ENCODE measurements at regions not wholly inside any gene's neighbourhood (a gene's known extent, or its start where the extent isn't known, plus 50 kb on each side); places are given as distances from the start of the nearest gene placed in this dataset.

DNA sequence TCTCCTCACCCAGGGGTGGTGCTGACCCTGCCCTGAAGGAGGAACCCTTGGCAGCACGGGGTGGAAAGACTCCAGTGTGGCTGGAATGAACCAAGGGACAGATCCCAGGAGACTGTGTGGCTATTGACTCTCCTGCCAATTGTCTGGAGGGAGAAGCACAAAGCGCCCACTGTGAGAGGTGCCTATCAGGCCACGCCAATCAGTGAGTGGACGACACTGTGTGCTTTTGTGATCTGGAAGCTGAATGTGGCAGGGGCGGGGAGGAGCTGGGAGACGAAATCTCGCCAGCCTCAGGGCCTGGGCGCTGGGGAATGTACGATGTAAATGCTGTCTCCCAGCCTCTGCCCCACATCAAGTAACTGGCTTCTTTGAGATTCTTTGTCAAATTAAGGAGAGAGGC is 167.1 kb downstream of the ZBTB18 start:
- H3K9me3 Mint-ChIP-seq: no peaks in the 10 kb centered on the region
- no peak for ATAC-seq
- no peak overlapping the region for H3K4me3 Mint-ChIP-seq

DNA sequence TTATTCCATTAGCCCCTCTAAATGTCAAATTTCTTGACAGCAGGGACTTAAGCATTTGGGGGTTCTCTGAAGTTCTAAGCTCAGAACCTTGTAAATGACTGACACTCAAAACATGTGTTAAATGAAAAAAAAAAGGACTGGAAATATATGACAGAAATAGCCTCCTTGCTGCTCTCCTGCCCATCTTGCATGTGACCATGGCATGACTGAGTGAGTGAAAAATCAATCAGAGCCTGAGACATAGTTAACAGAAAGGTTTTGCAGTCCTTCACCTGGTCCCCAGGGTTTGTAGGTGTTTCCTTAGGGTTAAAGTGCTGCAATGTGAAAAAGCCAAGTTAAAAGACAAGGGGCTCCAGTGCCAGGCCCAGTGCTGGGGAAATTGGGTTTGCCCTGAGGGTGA is 168.1 kb downstream of the ZBTB18 start:
- no peak overlapping the region for H3K4me3 Mint-ChIP-seq
- no peak for ATAC-seq
- no peaks in the 10 kb centered on the region for H3K9me3 Mint-ChIP-seq
- H3K27ac Mint-ChIP-seq: no peak overlapping the region
- H3K36me3 Mint-ChIP-seq: peaks cover 9% of the 10 kb centered on the region
- peaks cover 10% of the 10 kb centered on the region for H3K27me3 Mint-ChIP-seq
- H3K4me1 Mint-ChIP-seq: no peaks in the 10 kb centered on the region

More for the DNA sequence above, 167.1 kb downstream of the ZBTB18 start:
- peaks cover 9% of the 10 kb centered on the region for H3K36me3 Mint-ChIP-seq
- peaks cover 10% of the 10 kb centered on the region for H3K27me3 Mint-ChIP-seq
- no peak overlapping the region for H3K27ac Mint-ChIP-seq
- H3K4me1 Mint-ChIP-seq: no peaks in the 10 kb centered on the region

DNA sequence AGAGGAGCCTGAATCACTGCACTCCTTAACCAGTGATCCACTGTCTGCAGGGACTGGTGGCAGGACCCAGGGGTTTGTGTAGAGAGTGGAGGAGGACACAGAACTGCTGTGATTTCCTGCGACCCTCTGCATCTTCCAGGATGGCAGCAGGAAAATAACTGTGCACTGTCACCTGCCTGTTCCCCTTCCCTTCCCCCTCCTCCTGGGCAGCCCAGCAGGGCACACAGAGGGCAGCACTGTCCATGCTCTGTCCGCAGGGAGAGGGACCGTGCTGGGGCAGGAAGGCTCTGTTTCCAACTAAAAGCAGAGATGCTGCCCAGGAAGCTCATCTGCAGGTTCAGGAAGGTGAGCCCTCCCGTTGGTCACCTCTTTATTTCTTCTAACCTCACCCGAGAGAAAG is 168.7 kb downstream of the ZBTB18 start:
- no peak overlapping the region for H3K4me3 Mint-ChIP-seq
- H3K36me3 Mint-ChIP-seq: peaks cover 6% of the 10 kb centered on the region
- no peak overlapping the region for H3K27ac Mint-ChIP-seq
- peaks cover under 1% of the 10 kb centered on the region for H3K9me3 Mint-ChIP-seq
- no peak for ATAC-seq
- peaks cover 13% of the 10 kb centered on the region for H3K27me3 Mint-ChIP-seq
- peaks cover 6% of the 10 kb centered on the region for H3K4me1 Mint-ChIP-seq

DNA sequence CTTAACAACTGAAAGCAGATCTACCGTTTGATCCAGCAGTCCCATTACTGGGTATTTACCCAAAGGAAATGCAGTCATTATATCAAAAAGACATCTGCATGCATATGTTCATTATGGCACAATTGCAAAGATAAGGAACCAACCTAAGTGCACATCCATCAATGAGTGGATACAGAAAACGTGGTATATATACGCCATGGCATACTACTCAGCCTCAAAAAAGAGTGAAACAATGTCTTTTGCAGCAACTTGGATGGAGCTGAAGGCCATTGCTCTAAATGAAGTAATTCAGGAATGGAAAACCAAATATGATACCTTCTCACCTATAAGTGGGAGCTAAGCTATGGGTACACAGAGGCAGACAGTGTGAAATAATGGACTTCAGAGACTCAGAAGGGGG is 169.3 kb downstream of the ZBTB18 start:
- Mint-ChIP-seq H3K27me3 (peaks cover 19% of the 10 kb centered on the region), H3K36me3 (no peaks in the 10 kb centered on the region), H3K4me1 (peaks cover 10% of the 10 kb centered on the region), H3K9me3 (peaks cover 3% of the 10 kb centered on the region), H3K4me3 (no peak overlapping the region), H3K27ac (no peak overlapping the region)
- ATAC-seq: no peak

DNA sequence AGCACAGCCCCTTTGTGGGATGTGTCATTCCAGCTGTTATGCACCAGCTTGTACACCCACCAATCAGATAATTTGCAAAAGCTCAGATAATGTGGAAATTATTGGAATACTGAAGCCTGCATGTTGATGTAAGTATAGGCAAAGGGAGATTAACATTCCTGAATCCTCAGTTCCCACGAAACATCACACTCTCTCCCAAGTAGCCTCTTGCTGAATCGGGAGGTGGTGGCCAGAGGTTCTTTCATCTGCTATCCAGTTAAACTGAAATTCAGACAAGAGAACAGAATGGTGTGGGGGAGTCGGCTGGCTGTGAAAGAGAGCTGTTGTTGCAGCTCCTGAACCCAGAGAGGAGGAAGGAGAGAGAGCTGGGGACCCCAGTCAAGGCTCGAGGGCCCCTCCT is 170.9 kb downstream of the ZBTB18 start:
- no peak overlapping the region for H3K27ac Mint-ChIP-seq
- peaks cover 12% of the 10 kb centered on the region for H3K27me3 Mint-ChIP-seq

DNA sequence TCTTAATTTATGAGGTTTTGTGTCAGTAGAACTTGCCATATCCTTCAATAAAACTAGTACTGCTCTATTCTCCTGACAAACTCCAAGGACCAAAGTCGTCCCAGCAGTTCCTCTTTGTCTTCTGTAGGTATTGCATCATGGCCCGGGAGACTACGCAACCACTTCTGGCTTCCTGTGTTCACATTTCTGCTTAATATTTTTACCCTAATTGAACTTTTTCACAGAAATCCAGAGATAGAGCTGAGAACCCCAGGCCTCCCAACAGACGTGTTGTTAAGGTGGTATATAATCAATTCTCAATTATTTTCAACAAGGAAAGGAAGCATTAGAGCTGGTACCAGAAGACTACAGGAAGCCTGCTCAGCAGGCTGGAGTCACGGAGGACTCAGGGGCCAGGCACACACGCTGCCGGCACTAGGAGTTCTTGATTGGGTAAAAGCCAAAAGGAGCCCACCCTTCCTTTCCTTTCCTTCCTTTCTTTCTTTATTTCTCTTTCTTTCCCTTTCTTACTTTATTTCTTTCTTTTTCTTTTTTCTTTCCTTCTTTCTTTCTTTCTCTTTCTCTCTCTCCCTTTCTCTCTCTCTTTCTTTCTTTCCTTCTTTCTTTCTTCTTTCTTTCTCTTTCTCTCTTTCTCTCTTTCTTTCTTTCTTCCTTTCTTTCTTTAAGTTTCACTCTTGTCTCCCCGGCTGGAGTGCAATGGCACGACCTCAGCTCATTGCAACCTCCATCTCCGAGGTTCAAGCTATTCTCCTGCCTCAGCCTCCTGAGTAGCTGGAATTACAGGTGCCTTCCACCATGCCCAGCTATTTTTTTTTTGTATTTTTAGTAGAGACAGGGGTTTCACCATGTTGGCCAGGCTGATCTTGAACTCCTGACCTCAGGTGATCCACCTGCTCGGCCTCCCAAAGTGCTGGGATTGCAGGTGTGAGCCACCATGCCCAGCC is 173.7 kb downstream of the ZBTB18 start:
- H3K27me3 Mint-ChIP-seq: peaks cover 12% of the 10 kb centered on the region
- no peaks in the 10 kb centered on the region for H3K36me3 Mint-ChIP-seq
- no peak overlapping the region for H3K4me3 Mint-ChIP-seq
- H3K4me1 Mint-ChIP-seq: peaks cover 10% of the 10 kb centered on the region
- H3K9me3 Mint-ChIP-seq: peaks cover 3% of the 10 kb centered on the region
- no peak for ATAC-seq
- H3K27ac Mint-ChIP-seq: no peak overlapping the region

More for the DNA sequence above, 170.9 kb downstream of the ZBTB18 start:
- H3K36me3 Mint-ChIP-seq: no peaks in the 10 kb centered on the region
- H3K4me1 Mint-ChIP-seq: peaks cover 10% of the 10 kb centered on the region
- no peak for ATAC-seq
- H3K9me3 Mint-ChIP-seq: peaks cover 3% of the 10 kb centered on the region
- no peak overlapping the region for H3K4me3 Mint-ChIP-seq

DNA sequence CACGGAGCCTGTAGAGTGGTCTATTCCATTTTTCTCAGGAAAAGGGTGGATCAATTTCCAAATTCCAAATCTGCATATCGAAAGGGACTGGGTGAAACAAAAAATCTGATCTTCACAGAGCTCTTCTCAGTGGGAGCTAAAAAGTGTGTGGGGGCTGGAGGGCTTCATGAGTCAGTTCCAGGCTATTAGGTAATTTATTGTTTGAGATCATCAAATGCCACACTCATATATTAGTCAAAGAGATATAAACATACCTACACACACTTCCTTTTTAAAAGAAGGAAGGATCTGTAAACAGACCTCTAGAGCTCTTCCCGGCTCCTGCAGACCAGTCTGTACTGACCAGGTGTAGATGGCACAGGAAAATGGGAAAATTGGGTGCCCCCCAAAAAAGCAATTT is 175.4 kb downstream of the ZBTB18 start:
- no peak overlapping the region for H3K27ac Mint-ChIP-seq
- peaks cover 10% of the 10 kb centered on the region for H3K4me1 Mint-ChIP-seq
- peaks cover 29% of the 10 kb centered on the region for H3K27me3 Mint-ChIP-seq
- no peak overlapping the region for H3K4me3 Mint-ChIP-seq
- peaks cover 3% of the 10 kb centered on the region for H3K9me3 Mint-ChIP-seq
- no peak for ATAC-seq
- H3K36me3 Mint-ChIP-seq: no peaks in the 10 kb centered on the region

DNA sequence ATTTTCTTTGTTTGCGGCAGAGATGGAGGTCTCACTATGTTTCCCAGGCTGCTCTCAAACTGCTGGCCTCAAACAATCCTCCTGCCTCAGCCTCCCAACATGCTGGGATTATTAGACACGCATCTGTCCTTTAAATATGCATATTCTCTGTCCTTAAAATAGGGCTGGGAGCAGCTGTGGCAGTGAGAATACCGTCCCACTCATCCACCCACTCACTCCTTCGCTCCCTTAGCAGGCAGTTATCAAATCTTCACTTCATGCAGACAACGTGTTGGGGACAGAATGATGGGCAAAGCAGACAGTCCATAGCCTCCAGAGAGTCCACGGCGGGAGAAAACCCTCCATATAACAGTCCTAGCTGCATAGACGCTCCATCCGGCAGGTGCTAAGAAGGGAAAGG is 179.4 kb downstream of the ZBTB18 start:
- H3K27me3 Mint-ChIP-seq: peaks cover 27% of the 10 kb centered on the region
- H3K4me3 Mint-ChIP-seq: no peak overlapping the region
- ATAC-seq: no peak
- no peaks in the 10 kb centered on the region for H3K9me3 Mint-ChIP-seq
- peaks cover 9% of the 10 kb centered on the region for H3K4me1 Mint-ChIP-seq
- no peak overlapping the region for H3K27ac Mint-ChIP-seq
- H3K36me3 Mint-ChIP-seq: no peaks in the 10 kb centered on the region

DNA sequence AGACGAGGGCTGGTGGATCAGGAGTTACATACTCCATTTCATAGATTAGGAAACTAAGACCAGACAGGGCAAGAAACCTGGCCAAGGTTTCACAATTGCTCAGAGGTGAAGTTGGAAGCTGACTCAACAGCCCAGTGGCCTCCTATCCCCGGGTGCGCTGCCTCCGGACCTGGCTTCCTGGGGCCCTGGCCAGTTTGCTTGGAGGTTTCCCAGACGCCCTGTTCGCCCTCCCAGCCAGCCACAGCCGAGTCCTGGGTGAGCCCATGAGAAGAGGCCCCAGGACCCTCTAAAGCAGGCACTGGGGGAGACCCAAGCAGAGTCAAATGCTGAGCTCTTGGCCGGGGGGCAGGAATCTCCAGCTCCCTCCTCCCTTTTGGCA is 180.1 kb downstream of the ZBTB18 start:
- ATAC-seq: no peak
- H3K27ac Mint-ChIP-seq: no peak overlapping the region
- H3K4me1 Mint-ChIP-seq: peaks cover 9% of the 10 kb centered on the region
- no peaks in the 10 kb centered on the region for H3K36me3 Mint-ChIP-seq
- H3K4me3 Mint-ChIP-seq: no peak overlapping the region
- no peaks in the 10 kb centered on the region for H3K9me3 Mint-ChIP-seq
- H3K27me3 Mint-ChIP-seq: peaks cover 27% of the 10 kb centered on the region

DNA sequence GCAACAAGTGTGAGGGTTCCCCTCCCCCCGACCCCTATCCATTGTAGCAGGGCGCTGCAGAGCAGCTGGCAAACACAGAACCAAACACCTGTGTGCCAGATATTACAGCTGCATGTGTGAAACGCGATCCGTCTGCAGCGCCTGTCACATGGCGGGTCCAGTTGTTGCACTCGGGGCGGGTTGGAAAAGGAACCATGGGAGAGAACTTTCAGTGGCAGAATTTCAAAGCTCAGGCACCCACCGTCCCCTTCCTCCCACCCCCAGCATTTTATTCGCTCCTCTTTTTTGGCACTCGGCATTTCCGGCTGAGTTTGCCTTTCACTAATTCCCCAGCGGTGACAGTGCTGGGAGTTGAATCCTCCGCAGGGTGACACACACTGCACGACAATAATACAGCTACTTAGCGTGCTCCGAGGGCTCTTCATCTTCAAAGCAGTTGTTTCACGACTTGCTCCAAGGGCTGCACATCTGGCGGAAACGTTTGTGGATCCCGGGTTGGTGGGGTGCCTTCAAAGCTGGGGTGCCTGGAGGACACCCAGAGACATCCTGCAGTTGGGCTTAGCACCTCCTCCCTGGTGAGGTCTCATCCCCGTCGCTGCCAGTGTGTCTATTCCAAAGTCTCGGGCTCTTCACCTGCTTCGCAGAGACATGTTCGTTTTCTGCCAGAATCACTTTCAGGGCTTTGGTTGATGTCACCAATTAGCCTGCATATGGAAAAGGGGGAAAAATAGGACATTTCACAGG is 180.7 kb downstream of the ZBTB18 start:
- Mint-ChIP-seq H3K36me3 (no peaks in the 10 kb centered on the region), H3K4me3 (peak overlapping the region; percentile 32), H3K4me1 (peaks cover 14% of the 10 kb centered on the region), H3K27ac (no peak overlapping the region), H3K9me3 (no peaks in the 10 kb centered on the region), H3K27me3 (peaks cover 27% of the 10 kb centered on the region)
- ATAC-seq: no peak

DNA sequence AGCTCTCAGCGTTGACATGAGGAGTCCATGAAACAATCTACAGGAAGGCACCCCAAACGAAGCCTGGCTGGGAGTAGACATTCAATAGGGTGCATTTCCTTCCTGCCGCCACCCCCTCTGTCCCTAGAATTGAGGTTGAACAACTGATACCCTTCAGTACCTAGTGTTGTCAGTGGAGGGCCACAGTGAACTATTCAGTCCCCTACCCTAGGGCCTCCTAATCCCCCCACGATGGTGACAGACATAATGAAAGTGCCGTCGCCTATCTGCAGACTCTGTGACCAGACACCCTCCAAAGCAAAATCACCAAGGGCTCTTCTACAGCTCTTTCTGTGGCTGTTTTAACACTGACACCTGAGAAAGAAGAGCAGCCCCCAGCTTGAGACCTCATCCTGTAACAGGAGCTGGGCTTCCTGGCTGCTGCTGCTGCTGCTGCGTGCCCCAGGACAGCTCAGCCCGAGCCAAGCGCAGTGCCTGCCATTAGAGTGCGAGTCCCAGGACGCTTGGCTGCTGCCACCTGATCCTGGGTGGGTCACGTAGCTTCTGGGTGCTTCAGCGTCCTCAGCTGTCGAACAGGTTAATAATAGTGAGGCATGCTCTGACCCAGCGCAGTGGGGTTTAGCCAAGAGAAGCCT is 183.0 kb downstream of the ZBTB18 start:
- peaks cover 26% of the 10 kb centered on the region for H3K4me1 Mint-ChIP-seq
- no peaks in the 10 kb centered on the region for H3K9me3 Mint-ChIP-seq
- H3K27ac Mint-ChIP-seq: no peak overlapping the region
- ATAC-seq: no peak
- H3K4me3 Mint-ChIP-seq: no peak overlapping the region
- H3K27me3 Mint-ChIP-seq: peaks cover 27% of the 10 kb centered on the region
- H3K36me3 Mint-ChIP-seq: no peaks in the 10 kb centered on the region

DNA sequence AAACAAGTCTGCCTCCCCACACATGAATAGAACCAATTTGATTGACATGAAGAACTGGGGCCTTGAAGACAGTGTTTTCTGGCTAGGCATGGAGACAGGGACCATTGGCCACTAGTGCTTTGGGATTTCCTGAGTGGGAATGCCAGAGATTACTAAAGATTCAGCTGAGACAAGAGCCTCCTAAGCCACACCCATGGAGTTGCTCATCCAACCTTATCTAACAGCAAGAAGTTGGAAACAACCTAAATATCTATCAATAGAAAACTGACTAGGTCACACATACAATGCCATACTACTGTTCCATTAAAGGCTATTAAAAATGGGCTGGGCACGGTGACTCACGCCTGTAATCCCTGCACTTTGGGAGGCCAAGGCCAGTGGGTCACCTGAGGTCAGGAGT is 184.1 kb downstream of the ZBTB18 start:
- H3K4me3 Mint-ChIP-seq: no peak overlapping the region
- no peaks in the 10 kb centered on the region for H3K36me3 Mint-ChIP-seq

DNA sequence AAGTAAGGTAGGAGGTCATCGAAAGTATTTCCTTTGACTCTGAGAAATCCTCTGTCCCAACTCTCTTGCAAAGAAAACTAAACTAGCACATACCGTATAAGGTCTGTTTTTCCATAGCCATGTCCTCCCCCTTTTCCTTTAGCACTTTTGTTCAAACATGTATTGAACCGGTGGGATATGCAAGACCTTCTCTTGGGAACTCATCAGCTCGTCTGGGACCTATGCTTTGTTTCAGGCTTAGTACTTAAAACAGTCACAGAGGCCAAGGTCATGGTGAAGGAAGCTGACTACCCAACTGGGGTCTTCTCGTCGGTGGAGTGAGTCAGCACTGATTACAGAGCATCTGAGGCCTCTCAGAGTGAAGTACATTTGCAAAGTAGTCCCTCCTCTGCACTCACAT is 185.0 kb downstream of the ZBTB18 start:
- peaks cover 30% of the 10 kb centered on the region for H3K4me1 Mint-ChIP-seq
- H3K27me3 Mint-ChIP-seq: peaks cover 12% of the 10 kb centered on the region
- no peak overlapping the region for H3K27ac Mint-ChIP-seq
- no peak overlapping the region for H3K4me3 Mint-ChIP-seq
- ATAC-seq: no peak
- H3K36me3 Mint-ChIP-seq: no peaks in the 10 kb centered on the region
- no peaks in the 10 kb centered on the region for H3K9me3 Mint-ChIP-seq

More for the DNA sequence above, 184.1 kb downstream of the ZBTB18 start:
- Mint-ChIP-seq H3K9me3 (no peaks in the 10 kb centered on the region), H3K27ac (no peak overlapping the region), H3K4me1 (peaks cover 30% of the 10 kb centered on the region), H3K27me3 (peaks cover 21% of the 10 kb centered on the region)
- ATAC-seq: no peak

DNA sequence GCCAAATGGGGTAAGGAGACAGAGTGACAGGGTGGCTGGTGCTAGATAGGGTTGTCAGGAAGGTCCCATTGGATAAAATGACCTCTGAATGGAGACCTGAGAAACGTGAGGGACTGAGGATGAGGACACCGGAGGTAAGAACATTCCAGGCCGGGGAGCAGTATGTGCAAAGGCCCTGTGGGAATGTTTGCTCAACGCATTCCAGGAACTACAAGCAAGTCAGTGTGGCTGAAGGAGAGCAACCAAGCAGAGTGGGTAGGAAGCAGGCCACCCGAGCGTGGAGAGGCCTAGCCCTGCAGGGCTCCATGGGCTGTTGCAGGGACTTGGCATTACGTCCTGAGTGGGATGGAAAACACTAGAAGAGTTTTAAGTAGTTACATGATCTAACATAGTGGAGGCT is 185.6 kb downstream of the ZBTB18 start:
- Mint-ChIP-seq H3K27ac (no peak overlapping the region), H3K4me1 (peaks cover 30% of the 10 kb centered on the region), H3K9me3 (no peaks in the 10 kb centered on the region), H3K4me3 (no peak overlapping the region), H3K36me3 (no peaks in the 10 kb centered on the region), H3K27me3 (peaks cover 5% of the 10 kb centered on the region)
- ATAC-seq: no peak

DNA sequence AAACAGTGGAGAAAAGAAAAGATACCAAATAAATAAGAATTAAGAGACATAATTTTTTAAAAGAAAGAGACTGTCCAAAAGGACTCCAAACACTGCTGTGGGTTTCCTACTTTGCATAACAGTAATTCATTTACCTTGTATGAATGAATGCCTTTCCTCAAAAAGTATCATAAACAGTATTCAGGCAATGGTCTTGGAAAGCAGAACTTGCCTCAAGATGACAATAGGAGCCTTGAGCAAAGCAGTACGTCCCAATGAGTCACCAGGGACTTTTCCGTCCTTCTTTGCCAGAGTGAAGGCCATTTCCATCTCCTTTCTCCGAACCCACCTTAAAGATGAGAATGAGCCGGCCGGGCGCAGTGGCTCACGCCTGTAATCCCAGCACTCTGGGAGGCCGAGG is 186.4 kb downstream of the ZBTB18 start:
- Mint-ChIP-seq H3K4me1 (peaks cover 32% of the 10 kb centered on the region), H3K27ac (no peak overlapping the region), H3K27me3 (no peaks in the 10 kb centered on the region), H3K4me3 (no peak overlapping the region), H3K9me3 (no peaks in the 10 kb centered on the region), H3K36me3 (no peaks in the 10 kb centered on the region)
- ATAC-seq: no peak

Data from stimulated activated memory B cell treated with anti-CD40 and anti-IgM and Interleukin-4, amounts not matched to agents 10 μg/mL and 1 μg/mL and 100 μg/mL, for 72 hours (primary cell).